ENCODE measurements at regions not wholly inside any gene's neighbourhood (a gene's known extent, or its start where the extent isn't known, plus 50 kb on each side); places are given as distances from the start of the nearest gene placed in this dataset.

GRCh38 chr12:93163260-93164036, 214.3 kb upstream of the NUDT4 start:
- no peak for DNase-seq

GRCh38 chr12:93164103-93164880, 213.4 kb upstream of the NUDT4 start:
- DNase-seq = no peak

GRCh38 chr12:93165384-93165932, 212.3 kb upstream of the NUDT4 start:
- DNase-seq = no peak

GRCh38 chr12:93166541-93167307, 211.0 kb upstream of the NUDT4 start:
- no peak for DNase-seq

- DNase-seq = no peak
Measured at GRCh38 chr12:93167331-93167730, 210.4 kb upstream of the NUDT4 start.

- no peak for DNase-seq
Measured at GRCh38 chr12:93167841-93168492, 209.8 kb upstream of the NUDT4 start.

GRCh38 chr12:93168751-93169150, 209.0 kb upstream of the NUDT4 start:
- no peak for DNase-seq

- no peak for DNase-seq
Measured at GRCh38 chr12:93169536-93169935, 208.2 kb upstream of the NUDT4 start.

- no peak for DNase-seq
Measured at GRCh38 chr12:93170928-93171327, 206.8 kb upstream of the NUDT4 start.

- DNase-seq = no peak
Measured at GRCh38 chr12:93173178-93173957, 204.4 kb upstream of the NUDT4 start.

GRCh38 chr12:93174048-93174447, 203.7 kb upstream of the NUDT4 start:
- no peak for DNase-seq

- no peak for DNase-seq
Measured at GRCh38 chr12:93174473-93174872, 203.3 kb upstream of the NUDT4 start.

GRCh38 chr12:93176165-93176564, 201.6 kb upstream of the NUDT4 start:
- no peak for DNase-seq

- DNase-seq = no peak
Measured at GRCh38 chr12:93176610-93177126, 201.1 kb upstream of the NUDT4 start.

- DNase-seq = no peak
Measured at GRCh38 chr12:93177208-93178153, 200.2 kb upstream of the NUDT4 start.

- DNase-seq = no peak
Measured at GRCh38 chr12:93178154-93178878, 199.4 kb upstream of the NUDT4 start.

GRCh38 chr12:93179792-93180191, 197.9 kb upstream of the NUDT4 start:
- DNase-seq = no peak

GRCh38 chr12:93180566-93180965, 197.2 kb upstream of the NUDT4 start:
- DNase-seq = no peak

GRCh38 chr12:93181409-93181965, 196.2 kb upstream of the NUDT4 start:
- no peak for DNase-seq
